ENCODE measurements at regions not wholly inside any gene's neighbourhood (a gene's known extent, or its start where the extent isn't known, plus 50 kb on each side); places are given as distances from the start of the nearest gene placed in this dataset.
"Not testable (repeated sequence)": the region's sequence is repeated elsewhere in the genome, so short reads cannot be mapped to it uniquely, and the experiment has no call there.

GRCh38 chr14:21902561-21903181, 229.1 kb upstream of the OR4E1 start:
- DNase-seq (ENCODE audit: low spot score) = no peak

- DNase-seq (ENCODE audit: low spot score) = not testable (repeated sequence)
Observed at GRCh38 chr14:21894898-21895194, 221.2 kb upstream of the OR4E1 start.

GRCh38 chr14:21894003-21894897, 220.6 kb upstream of the OR4E1 start:
- peak; percentile 14 for DNase-seq (ENCODE audit: low spot score)

- DNase-seq (ENCODE audit: low spot score) = no peak
Observed at GRCh38 chr14:21891921-21892320, 218.3 kb upstream of the OR4E1 start.

GRCh38 chr14:21884995-21885394, 211.4 kb upstream of the OR4E1 start:
- DNase-seq (ENCODE audit: low spot score) = no peak

- DNase-seq (ENCODE audit: low spot score) = no peak
Observed at GRCh38 chr14:21882226-21882625, 208.6 kb upstream of the OR4E1 start.

- DNase-seq (ENCODE audit: low spot score) = no peak
Observed at GRCh38 chr14:21880918-21881317, 207.3 kb upstream of the OR4E1 start.

GRCh38 chr14:21875791-21876190, 202.2 kb upstream of the OR4E1 start:
- no peak for DNase-seq (ENCODE audit: low spot score)

- DNase-seq (ENCODE audit: low spot score) = no peak
Observed at GRCh38 chr14:21874946-21875345, 201.3 kb upstream of the OR4E1 start.

- DNase-seq (ENCODE audit: low spot score) = no peak
Observed at GRCh38 chr14:21874167-21874566, 200.5 kb upstream of the OR4E1 start.

GRCh38 chr14:21868442-21869046, 194.9 kb upstream of the OR4E1 start:
- DNase-seq (ENCODE audit: low spot score) = peak; percentile 76

GRCh38 chr14:21867541-21867940, 193.9 kb upstream of the OR4E1 start:
- DNase-seq (ENCODE audit: low spot score) = no peak

- DNase-seq (ENCODE audit: low spot score) = no peak
Observed at GRCh38 chr14:21866479-21866878, 192.9 kb upstream of the OR4E1 start.

- no peak for DNase-seq (ENCODE audit: low spot score)
Observed at GRCh38 chr14:21863289-21863688, 189.7 kb upstream of the OR4E1 start.

- DNase-seq (ENCODE audit: low spot score) = no peak
Observed at GRCh38 chr14:21861153-21861552, 187.5 kb upstream of the OR4E1 start.

- peak; percentile 52 for DNase-seq (ENCODE audit: low spot score)
Observed at GRCh38 chr14:21860172-21860571, 186.6 kb upstream of the OR4E1 start.

- DNase-seq (ENCODE audit: low spot score) = no peak
Observed at GRCh38 chr14:21852775-21853174, 179.2 kb upstream of the OR4E1 start.

GRCh38 chr14:21852061-21852664, 178.5 kb upstream of the OR4E1 start:
- DNase-seq (ENCODE audit: low spot score) = peak; percentile 38

GRCh38 chr14:21846902-21847301, 173.3 kb upstream of the OR4E1 start:
- not testable (repeated sequence) for DNase-seq (ENCODE audit: low spot score)

GRCh38 chr14:21846227-21846885, 172.7 kb upstream of the OR4E1 start:
- DNase-seq (ENCODE audit: low spot score) = peak; percentile 21

GRCh38 chr14:21840765-21841164, 167.1 kb upstream of the OR4E1 start:
- no peak for DNase-seq (ENCODE audit: low spot score)

GRCh38 chr14:21833836-21834235, 160.2 kb upstream of the OR4E1 start:
- no peak for DNase-seq (ENCODE audit: low spot score)
